Esophagus (tissue), 2 donors: ENCODE measurements at regions not wholly inside any gene's neighbourhood (a gene's known extent, or its start where the extent isn't known, plus 50 kb on each side); places are given as distances from the start of the nearest gene placed in this dataset.

ENCODE experiments used
- H3K27ac ChIP-seq, 2 donors: one replicate each; pipeline ENCODE4 v1.5.1; 2013; ENCODE audit warnings: low read depth in 2 of 2, mild to moderate bottlenecking in 2 of 2, inconsistent platforms in 1 of 2, low read length in 1 of 2, moderate library complexity in 1 of 2
- H3K27me3 ChIP-seq, 2 donors: one replicate each; pipeline ENCODE4 v1.6.1; 2013; ENCODE audit warnings: low read length in 2 of 2, control low read depth in 1 of 2, mild to moderate bottlenecking in 1 of 2; ENCODE audit not compliant: insufficient read depth in 2 of 2, control insufficient read depth in 1 of 2
- H3K36me3 ChIP-seq, 2 donors: one replicate each; pipeline ENCODE4 v1.6.1; 2013; ENCODE audit warnings: low read length in 1 of 2; ENCODE audit not compliant: control insufficient read depth in 2 of 2, insufficient read depth in 2 of 2
- H3K4me1 ChIP-seq, 2 donors: one replicate each; pipeline ENCODE4 v1.6.1; 2013; ENCODE audit warnings: low read length in 1 of 2; ENCODE audit not compliant: control insufficient read depth in 2 of 2, insufficient read depth in 2 of 2
- H3K4me3 ChIP-seq, 2 donors: one replicate each; pipeline ENCODE4 v1.5.1; 2013; ENCODE audit warnings: low read length in 2 of 2, mild to moderate bottlenecking in 2 of 2, low read depth in 1 of 2, moderate library complexity in 1 of 2
- H3K9me3 ChIP-seq, 2 donors: one replicate each; pipeline ENCODE4 v1.6.1; 2013; ENCODE audit warnings: mild to moderate bottlenecking in 2 of 2, low read depth in 1 of 2, low read length in 1 of 2, moderate library complexity in 1 of 2; ENCODE audit not compliant: control insufficient read depth in 2 of 2, insufficient read depth in 1 of 2
- WGBS, 2 donors: extraction: QIAGEN DNeasy Blood & Tissue Kit; methylation state at CpG; one replicate each; pipeline ENCODE4 v1.1.7; 2013; 5-methylcytosine and 5-hydroxymethylcytosine counted together
- donor health status: healthy with polysubstance abuse.
- donor health status: Bipolar disorder and iron deficiency.

DNA sequence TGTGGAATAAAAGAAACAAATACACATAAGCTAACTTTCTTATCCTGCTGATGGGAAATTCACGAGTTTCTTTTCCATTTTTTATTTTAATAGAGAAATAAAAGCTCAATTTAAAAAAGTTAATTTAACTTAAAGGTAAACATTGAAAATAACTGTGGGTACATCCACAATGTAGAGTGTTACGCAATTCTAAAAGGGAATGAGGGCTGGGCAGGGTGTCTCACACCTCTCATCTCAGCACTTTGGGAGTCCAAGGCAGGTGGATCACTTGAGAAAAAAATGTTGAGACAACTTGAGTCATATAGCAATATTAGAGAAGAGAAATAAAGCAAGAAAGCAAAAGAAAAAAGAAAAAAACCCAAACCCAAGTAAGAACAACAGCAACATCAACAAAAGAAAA lies 207.0 kb downstream of the DIPK2A start:
- no peaks in the 10 kb centered on the region for H3K36me3 ChIP-seq
- H3K4me1 ChIP-seq = peaks cover 0 to 2% of the 10 kb centered on the region in 2 donors
- 86 to 89% methylated on average over 2 of the region's 2 CpGs for WGBS, 2 donors
- no peak overlapping the region for H3K27ac ChIP-seq
- no peaks in the 10 kb centered on the region for H3K27me3 ChIP-seq
- H3K9me3 ChIP-seq = peaks cover 0 to 6% of the 10 kb centered on the region in 2 donors
- no peak overlapping the region for H3K4me3 ChIP-seq

DNA sequence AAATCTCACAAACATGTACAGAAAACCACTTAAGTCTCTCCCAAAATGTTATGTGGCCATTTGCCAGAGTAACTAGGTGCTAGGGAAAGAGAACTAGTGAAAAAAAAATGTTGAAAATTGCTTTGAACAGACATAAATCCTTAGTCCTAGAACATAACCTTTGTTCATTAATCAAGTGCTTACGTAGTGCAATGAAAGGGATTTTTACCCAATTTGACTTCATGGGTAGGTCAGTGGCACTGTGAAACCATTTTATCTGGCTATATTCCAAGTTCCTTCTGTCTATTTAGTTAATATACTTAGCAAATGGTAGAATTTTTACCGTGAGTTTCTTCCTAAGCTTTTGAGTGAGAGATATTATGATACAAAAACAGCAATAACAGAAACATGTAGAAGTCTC lies 209.4 kb downstream of the DIPK2A start:
- H3K36me3 ChIP-seq = no peaks in the 10 kb centered on the region
- H3K27ac ChIP-seq = no peak overlapping the region
- H3K9me3 ChIP-seq = peaks cover 0 to under 1% of the 10 kb centered on the region in 2 donors
- H3K4me3 ChIP-seq = no peak overlapping the region
- 52 to 57% methylated on average over 2 of the region's 2 CpGs for WGBS, 2 donors
- H3K27me3 ChIP-seq = no peaks in the 10 kb centered on the region
- H3K4me1 ChIP-seq = no peaks in the 10 kb centered on the region

DNA sequence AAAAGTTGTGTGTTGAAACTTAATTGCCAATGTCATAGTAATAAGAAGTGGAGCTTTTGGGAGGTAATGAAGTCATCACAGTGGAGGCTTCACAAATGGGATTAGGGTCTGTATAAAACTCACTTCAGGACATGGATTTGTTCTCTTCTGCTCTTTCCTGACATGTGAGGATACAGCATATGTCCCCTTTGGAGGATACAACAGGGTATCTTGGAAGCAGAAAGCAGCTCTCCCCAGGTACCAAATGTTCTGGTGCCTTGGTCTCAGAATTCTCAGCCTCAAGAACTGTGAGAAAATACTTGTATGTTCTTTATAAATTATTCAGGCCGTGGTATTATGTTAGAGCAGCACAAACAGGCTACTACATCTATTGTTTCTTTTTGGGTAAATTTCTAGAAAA lies 210.9 kb downstream of the DIPK2A start:
- Histone ChIP-seq H3K27me3 (no peaks in the 10 kb centered on the region), H3K4me3 (no peak overlapping the region), H3K9me3 (no peaks in the 10 kb centered on the region), H3K36me3 (no peaks in the 10 kb centered on the region), H3K4me1 (no peaks in the 10 kb centered on the region), H3K27ac (no peak overlapping the region)
- WGBS, 2 donors = 82 to 89% methylated on average over 1 of the region's 1 CpG

DNA sequence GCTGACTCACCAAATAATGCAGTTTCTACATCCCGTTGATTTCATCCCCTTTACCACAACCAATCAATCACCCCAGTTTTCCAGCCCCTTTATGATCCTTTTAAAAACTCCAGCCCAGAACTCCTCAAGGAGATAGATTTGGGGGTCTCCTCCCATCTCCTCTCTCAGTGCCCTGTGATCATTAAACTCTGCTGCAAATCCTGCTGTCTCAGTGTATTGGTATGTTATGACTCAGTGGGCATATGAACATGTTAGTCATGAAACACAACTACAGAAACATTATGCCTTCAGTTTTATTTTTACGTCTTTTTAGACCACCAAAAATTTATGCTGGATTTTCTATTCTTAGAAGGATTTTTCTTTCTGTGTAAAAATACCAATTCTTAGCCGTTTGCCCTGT lies 213.7 kb downstream of the DIPK2A start:
- Histone ChIP-seq H3K27me3 (no peaks in the 10 kb centered on the region), H3K4me1 (no peaks in the 10 kb centered on the region), H3K4me3 (no peak overlapping the region), H3K36me3 (no peaks in the 10 kb centered on the region), H3K27ac (no peak overlapping the region), H3K9me3 (no peaks in the 10 kb centered on the region)
- 89 to 94% methylated on average over 3 of the region's 3 CpGs for WGBS, 2 donors

DNA sequence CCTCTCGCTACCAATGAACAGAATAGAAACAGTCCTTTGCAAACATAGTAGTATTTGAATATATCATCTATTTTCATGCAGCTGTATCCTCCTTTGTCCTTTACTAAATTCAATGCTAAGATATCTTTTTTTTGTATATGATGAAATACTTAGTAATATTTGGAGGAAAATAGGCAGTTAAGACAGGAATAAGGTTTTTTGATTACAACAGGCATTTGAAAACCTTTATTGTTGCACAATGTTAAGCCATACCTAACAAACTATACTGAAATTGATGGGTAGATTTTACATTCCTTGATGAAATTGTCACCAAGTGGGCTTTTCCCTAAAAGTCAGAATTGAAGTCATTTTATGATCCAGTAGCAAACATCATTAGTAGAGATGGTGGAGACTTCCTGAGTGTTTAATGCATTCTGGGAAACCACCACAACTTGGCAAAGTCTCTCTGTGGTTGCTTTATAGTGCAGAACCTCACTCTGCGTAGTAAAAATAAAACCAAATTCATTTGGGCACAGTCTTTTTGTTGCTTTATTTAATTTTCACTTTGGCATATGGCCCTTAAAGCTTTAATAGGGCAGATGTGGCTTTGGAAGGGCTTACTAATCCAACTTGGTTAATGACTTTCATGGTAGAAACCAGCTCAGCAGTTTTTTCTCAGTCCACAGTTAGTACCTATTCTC lies 216.0 kb downstream of the DIPK2A start:
- WGBS, 2 donors = 67 to 69% methylated on average over 2 of the region's 2 CpGs
- Histone ChIP-seq H3K4me3 (no peak overlapping the region), H3K27me3 (no peaks in the 10 kb centered on the region), H3K9me3 (no peaks in the 10 kb centered on the region), H3K36me3 (no peaks in the 10 kb centered on the region), H3K27ac (no peak overlapping the region), H3K4me1 (no peaks in the 10 kb centered on the region)

DNA sequence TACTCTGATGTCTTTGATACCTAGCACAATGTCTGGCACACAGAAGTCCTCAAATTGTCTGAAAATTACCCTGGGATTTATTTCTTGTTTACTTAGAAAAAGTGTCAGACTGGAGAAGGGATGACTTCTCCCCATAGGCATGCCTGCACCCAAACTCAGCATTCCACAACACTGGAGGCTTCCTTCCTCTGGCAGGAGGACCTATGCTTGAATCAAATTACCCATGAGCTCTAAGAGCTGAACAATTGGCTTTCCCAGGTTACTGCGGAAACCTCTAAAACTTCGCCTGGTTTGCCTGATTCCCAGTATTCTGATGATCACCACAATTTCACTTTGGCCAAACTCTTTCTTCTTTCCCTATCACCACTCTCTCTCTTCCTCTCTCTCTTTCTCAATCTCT lies 217.4 kb downstream of the DIPK2A start:
- H3K4me1 ChIP-seq = no peaks in the 10 kb centered on the region
- WGBS, 2 donors = 95 to 98% methylated on average over 2 of the region's 2 CpGs
- no peaks in the 10 kb centered on the region for H3K9me3 ChIP-seq
- no peak overlapping the region for H3K4me3 ChIP-seq
- no peaks in the 10 kb centered on the region for H3K27me3 ChIP-seq
- no peaks in the 10 kb centered on the region for H3K36me3 ChIP-seq
- H3K27ac ChIP-seq = no peak overlapping the region

DNA sequence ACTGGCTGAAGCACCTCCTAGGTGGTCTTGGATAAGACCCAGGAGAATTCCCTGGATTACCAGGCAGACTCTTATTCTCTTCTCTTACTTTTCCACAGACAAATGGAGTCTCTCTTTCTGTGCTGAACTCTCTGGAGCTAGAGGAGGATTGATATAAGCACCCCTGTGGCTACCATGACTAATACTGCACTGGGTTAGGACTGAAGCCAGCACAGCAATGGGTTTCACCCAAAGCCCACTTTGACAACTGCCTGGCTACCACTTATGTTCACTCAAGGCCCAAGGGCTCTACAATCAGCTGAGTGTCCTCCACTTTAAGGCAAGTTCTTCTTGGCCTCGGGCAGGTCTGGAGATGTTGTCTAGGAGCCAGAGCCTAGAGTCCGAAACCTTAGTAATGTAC lies 225.5 kb downstream of the DIPK2A start:
- 94 to 100% methylated on average over 2 of the region's 2 CpGs for WGBS, 2 donors
- H3K4me1 ChIP-seq = no peaks in the 10 kb centered on the region
- H3K9me3 ChIP-seq = no peaks in the 10 kb centered on the region
- no peaks in the 10 kb centered on the region for H3K36me3 ChIP-seq
- H3K27ac ChIP-seq = no peak overlapping the region
- H3K4me3 ChIP-seq = no peak overlapping the region
- no peaks in the 10 kb centered on the region for H3K27me3 ChIP-seq

DNA sequence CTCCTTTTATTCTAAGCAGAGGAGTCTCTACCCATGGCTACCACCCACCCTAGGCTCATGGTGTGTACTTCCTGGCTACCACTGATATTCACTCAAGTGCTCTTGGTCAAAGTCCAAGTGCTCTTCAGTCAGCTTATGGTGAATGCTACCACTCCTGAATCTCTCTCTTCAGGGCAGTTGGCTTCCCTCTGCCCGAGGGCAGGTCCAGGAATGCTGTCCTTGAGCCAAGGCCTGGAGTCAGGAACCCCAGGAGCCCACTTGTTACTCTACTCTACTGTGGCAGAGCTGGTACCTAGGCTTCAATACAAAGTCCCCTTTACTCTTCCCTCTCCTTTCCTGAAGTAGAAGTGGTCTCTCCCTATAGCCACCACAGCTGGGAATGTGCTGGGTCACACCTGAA lies 226.0 kb downstream of the DIPK2A start:
- 79 to 91% methylated on average over 1 of the region's 1 CpG for WGBS, 2 donors
- no peaks in the 10 kb centered on the region for H3K4me1 ChIP-seq
- no peaks in the 10 kb centered on the region for H3K9me3 ChIP-seq
- no peaks in the 10 kb centered on the region for H3K36me3 ChIP-seq
- H3K27ac ChIP-seq = no peak overlapping the region
- H3K4me3 ChIP-seq = no peak overlapping the region
- no peaks in the 10 kb centered on the region for H3K27me3 ChIP-seq

DNA sequence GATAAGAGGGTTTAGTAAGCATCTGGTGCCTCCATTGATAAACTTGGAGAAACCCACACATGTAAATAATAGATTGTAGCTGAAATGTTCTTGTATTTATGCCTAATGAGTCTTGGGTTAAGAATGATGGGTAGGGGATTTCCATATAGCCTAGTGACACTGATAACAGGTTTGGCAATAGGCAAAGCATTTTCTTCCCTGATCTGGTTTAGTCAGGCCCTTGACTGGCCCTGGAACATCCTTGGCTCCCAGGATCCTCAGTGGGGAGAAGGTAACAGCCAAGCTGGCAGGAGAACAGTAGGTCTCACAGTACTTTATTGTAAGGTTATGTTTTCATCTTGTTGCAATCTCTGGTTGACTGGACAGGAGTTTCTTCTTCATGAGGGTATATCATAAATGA lies 228.4 kb downstream of the DIPK2A start:
- H3K36me3 ChIP-seq = no peaks in the 10 kb centered on the region
- no peak overlapping the region for H3K4me3 ChIP-seq
- H3K9me3 ChIP-seq = no peaks in the 10 kb centered on the region
- no peaks in the 10 kb centered on the region for H3K4me1 ChIP-seq
- no peak overlapping the region for H3K27ac ChIP-seq
- H3K27me3 ChIP-seq = no peaks in the 10 kb centered on the region

DNA sequence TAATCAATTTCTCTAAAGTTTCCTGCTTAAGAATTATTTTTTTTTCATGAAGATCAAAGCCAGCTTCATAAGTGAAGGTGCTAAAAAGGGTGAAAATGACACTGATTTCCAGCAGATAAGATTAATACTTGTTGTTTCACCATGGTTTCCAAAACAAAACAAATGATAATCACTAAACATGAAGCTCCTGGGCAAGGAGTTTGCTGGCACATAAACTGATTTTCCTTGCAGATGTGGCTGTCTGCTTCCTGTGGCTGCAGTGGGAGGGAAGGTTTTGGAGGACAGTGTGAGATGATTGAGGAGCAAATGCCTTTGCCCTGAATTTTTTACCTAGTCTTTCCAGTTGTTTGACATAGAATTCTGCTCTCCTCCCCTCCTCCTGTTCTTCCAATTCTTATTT lies 228.8 kb downstream of the DIPK2A start:
- no peaks in the 10 kb centered on the region for H3K27me3 ChIP-seq
- no peaks in the 10 kb centered on the region for H3K9me3 ChIP-seq
- H3K36me3 ChIP-seq = no peaks in the 10 kb centered on the region

More for the DNA sequence above, 228.8 kb downstream of the DIPK2A start:
- no peaks in the 10 kb centered on the region for H3K4me1 ChIP-seq
- no peak overlapping the region for H3K27ac ChIP-seq
- H3K4me3 ChIP-seq = no peak overlapping the region
